HPDE6-E6E7 (cell line): ENCODE measurements at regions not wholly inside any gene's neighbourhood (a gene's known extent, or its start where the extent isn't known, plus 50 kb on each side); places are given as distances from the start of the nearest gene placed in this dataset.
A peak's percentile ranks its signal among the peaks of the same experiment; 100 is the strongest.
"Not testable (repeated sequence)": the region's sequence is repeated elsewhere in the genome, so short reads cannot be mapped to it uniquely, and the experiment has no call there.

ENCODE experiments used
- DNase-seq: peaks from one replicate; pipeline ENCODE4 v3.0.0; 2011; ENCODE audit warnings: missing footprints; ENCODE audit errors: extremely low spot score

- no peak for DNase-seq
Observed at GRCh38 chr2:7844414-7844965, 837.4 kb upstream of the ID2 start.

GRCh38 chr2:7845332-7845731 is 836.5 kb upstream of the ID2 start:
- DNase-seq: no peak

GRCh38 chr2:7846607-7847006 is 835.2 kb upstream of the ID2 start:
- no peak for DNase-seq

DNA sequence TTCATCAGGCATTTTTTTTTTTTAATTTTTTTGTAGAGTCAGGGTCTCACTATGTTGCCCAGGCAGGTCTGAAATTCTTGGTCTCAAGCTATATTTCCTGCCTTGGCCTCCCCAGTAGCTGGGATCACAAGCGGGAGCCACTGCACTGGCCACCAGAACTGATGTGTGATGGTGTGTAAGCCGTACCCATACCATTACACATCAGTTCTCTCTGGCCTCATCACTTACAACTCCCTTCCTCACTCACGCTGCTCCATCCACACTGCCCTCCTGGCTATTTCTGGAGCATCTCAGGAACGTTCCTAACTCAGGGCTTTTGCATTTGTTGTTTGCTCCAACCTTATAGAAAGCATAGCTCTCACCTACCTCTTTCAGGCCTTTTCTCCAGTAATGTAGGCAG is 834.5 kb upstream of the ID2 start:
- no peak for DNase-seq

DNA sequence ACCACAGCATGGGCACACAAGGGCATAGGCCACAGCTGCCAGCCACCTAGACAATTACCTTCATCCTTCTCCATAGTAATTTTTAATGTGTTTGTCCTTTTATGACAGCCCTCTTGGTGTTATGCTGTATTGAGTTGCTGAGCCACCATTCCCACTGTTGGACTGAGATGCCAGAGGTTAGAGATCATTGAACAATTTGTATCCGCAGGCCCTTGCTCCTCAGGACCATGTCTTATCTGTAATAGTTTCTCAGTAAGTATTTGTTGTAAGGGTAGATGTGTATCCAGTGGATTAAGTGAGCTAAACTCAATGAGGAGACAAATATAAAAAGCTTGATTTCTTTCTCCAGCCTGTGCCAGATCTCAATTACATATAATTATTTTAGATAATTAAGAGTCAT is 832.8 kb upstream of the ID2 start:
- no peak for DNase-seq

GRCh38 chr2:7849531-7849930 is 832.3 kb upstream of the ID2 start:
- DNase-seq: no peak

GRCh38 chr2:7852546-7852945 is 829.3 kb upstream of the ID2 start:
- DNase-seq: no peak

- peak; percentile 42 for DNase-seq
Observed at GRCh38 chr2:7857904-7858303, 824.0 kb upstream of the ID2 start.

DNA sequence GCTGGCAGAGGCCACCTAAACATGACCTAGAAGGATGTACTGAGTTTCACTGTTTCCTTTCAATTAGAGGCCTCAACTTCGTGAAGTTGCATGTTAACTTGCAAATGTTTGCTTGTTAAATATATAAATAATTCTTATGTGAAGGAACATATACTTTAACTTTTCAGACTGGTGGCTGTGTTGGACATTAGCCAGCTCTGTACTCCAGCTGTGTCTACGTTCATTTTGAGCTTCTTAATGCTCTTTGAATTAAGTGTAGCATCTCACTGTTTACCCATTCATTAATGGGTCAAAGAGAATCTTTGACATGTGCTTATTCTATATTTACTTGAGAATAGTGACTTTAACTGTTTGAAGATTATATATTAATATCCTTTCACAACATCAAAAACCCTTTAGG is 823.2 kb upstream of the ID2 start:
- DNase-seq: no peak

GRCh38 chr2:7860693-7861092 is 821.2 kb upstream of the ID2 start:
- no peak for DNase-seq

GRCh38 chr2:7861910-7862702 is 819.8 kb upstream of the ID2 start:
- no peak for DNase-seq

- no peak for DNase-seq
Observed at GRCh38 chr2:7866104-7866503, 815.8 kb upstream of the ID2 start.

DNA sequence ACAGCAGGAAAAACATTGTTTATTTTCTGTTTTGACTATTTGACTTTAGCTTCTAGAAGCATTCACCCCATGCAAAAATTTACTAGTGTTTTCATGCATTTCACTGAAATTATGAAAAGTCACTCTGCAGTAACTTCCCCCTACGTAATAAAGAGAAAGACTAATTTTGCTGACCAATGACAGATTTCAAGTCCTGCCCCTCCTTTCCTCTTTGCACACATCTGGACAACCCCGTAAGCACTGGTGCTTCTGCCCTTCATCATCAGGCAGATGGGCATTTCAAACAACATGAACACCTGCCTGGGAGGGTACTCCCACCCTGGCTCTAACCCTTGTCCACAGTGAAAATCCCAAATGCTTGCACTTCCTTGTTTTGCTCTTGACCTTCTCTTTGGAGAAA is 815.0 kb upstream of the ID2 start:
- DNase-seq: no peak

- DNase-seq: no peak
Observed at GRCh38 chr2:7867867-7868266, 814.0 kb upstream of the ID2 start.

GRCh38 chr2:7868836-7869235 is 813.0 kb upstream of the ID2 start:
- DNase-seq: no peak

GRCh38 chr2:7876445-7876844 is 805.4 kb upstream of the ID2 start:
- DNase-seq: not testable (repeated sequence)

GRCh38 chr2:7878266-7878665 is 803.6 kb upstream of the ID2 start:
- DNase-seq: not testable (repeated sequence)

- no peak for DNase-seq
Observed at GRCh38 chr2:7878786-7879482, 802.9 kb upstream of the ID2 start.

GRCh38 chr2:7879483-7879835 is 802.4 kb upstream of the ID2 start:
- no peak for DNase-seq

DNA sequence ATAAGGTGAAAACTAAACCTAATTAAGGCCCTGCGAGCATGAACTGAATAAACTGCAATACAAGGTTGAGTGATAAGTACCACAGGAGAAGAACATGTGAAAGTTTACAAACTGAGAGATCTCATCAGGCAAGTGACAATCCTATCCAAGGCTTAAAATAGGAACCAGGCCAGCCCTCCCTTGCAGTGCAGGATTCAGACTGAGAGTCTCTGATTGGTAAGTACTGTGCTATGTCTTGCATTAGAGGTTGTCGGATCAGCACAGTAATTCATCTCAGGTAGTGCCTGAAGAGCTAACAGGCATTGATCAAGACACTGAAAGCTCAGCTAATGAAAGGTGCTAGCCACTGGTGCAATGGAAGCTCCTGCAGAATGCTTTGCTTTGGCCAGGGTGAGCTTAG is 801.7 kb upstream of the ID2 start:
- no peak for DNase-seq

DNA sequence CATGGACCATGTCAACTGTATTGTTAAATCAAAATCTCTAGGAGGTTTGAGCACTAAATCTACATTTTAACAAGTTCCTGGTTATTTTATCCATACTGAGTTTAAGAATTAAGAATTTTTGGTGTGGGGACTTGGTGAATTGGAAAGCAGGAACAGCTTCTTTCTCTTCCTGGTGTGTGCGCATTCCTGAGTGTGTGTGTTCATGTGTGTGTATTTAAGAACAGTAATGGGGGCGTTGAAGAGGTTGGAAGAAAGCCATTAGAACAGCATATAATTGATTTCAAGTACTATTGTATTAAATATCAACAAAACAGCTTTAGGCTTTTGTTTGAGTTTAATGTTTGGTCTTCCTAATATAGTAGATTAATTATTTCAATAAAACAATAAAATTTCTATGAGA is 801.3 kb upstream of the ID2 start:
- no peak for DNase-seq

GRCh38 chr2:7881063-7881462 is 800.8 kb upstream of the ID2 start:
- DNase-seq: no peak

DNA sequence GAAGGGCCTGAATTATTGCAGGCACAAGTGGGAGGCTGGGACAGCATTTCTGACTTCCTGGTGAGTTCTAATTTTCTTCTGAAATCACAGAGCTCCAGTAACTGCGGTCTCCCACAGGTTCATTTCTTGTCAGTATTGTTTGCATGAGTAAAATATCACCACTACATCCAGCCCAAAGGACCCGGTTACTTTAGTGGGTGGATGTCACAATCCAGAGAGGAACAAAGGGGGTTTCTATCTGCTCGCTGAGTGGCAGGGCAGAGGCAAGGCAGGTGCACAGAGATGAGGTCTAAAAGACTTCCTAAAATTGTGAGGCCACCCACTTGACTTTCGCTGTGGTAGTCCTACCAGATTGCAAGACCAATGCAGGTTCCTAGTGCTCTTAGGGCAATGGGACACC is 800.4 kb upstream of the ID2 start:
- DNase-seq: no peak
